DMS53 (cell line): ENCODE measurements at regions not wholly inside any gene's neighbourhood (a gene's known extent, or its start where the extent isn't known, plus 50 kb on each side); places are given as distances from the start of the nearest gene placed in this dataset.

Source experiments
- DNase-seq: peaks from one replicate; lab custom pipeline; 2025; lab: John Stamatoyannopoulos, UW

DNA sequence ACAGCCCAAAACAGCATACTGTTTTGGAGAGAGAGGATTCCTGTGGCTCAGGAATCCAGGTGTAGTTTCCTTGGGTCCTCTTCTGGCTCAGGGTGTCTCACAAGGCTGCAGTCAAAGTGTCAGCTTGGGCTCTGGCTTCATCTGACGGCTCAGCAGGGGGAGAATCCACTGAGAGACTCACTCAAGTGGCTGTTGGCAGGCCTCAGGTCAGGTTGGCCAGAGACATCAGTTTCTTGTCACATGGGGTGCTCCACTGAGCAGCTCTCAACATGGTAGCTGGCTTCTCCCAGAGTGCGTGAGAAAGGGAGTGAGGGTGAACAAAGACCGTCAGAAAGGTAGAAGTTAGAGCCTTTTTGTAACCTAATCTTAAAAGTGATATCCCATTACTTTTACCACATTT lies 168.4 kb downstream of the SOCS6 start:
- DNase-seq: no peak

DNA sequence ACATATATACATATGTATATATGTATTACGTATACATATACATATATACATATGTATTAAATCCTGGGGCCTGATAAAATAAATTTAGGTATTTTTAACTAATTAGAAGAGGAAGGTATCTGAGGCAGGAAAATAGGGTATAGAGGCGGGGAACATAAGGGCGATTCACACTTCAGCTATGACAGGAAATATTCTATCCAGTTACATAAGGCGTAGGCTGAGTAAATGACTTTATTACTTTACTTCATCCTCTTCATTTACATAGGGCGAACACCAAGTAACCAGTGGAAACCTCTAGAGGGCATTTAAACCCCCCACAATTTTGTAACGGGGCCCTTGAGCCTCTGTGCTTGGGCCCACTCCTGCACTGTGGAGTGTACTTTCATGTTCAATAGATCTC lies 167.5 kb downstream of the SOCS6 start:
- DNase-seq: no peak

DNA sequence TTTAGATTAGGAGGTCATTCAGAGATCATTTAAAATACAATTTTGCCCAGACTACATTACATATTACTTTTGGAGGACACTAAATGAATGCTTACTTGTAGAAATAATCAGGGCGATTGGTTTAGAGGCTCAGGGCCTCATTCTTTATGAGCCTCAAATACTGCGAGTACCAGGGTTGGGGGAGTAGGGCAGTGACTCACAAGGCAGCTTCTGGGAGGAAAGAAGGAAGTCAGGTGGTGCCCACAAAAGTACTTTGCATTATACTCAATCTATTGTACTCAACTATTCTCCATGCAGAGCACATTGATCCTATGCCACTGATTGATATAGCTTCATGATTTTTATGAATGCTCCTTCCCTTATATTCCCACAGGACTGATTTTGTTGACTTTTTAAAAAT lies 166.9 kb downstream of the SOCS6 start:
- no peak for DNase-seq

DNA sequence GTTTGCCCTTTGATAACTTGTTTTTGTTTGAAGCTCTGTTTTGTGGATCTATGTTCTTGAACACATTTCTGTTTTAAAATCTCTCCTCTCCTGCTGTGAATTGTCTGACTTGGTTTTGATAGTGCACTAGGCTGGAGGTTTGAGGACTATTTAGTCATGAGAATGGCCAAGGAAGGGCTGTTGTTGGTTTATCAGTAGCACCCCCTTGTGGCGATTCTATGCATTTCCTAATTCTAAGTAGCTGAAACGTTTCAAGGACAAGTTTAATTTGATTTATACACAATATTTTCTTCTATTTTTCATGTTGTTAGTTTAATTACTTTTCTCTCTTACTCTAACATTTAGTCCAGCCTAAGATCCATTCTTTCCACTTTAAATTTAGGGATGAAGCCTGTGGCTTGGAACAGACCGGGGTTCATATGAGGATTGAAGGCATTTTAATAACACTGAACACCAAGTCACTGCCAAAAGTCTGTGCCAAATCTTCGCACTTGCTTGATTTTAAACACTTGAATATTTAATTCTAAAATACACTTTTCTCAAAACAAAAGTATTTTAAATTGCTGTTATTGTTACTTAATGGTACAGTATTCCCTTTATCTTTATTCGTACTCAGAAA lies 166.0 kb downstream of the SOCS6 start:
- peak; percentile 89 for DNase-seq

DNA sequence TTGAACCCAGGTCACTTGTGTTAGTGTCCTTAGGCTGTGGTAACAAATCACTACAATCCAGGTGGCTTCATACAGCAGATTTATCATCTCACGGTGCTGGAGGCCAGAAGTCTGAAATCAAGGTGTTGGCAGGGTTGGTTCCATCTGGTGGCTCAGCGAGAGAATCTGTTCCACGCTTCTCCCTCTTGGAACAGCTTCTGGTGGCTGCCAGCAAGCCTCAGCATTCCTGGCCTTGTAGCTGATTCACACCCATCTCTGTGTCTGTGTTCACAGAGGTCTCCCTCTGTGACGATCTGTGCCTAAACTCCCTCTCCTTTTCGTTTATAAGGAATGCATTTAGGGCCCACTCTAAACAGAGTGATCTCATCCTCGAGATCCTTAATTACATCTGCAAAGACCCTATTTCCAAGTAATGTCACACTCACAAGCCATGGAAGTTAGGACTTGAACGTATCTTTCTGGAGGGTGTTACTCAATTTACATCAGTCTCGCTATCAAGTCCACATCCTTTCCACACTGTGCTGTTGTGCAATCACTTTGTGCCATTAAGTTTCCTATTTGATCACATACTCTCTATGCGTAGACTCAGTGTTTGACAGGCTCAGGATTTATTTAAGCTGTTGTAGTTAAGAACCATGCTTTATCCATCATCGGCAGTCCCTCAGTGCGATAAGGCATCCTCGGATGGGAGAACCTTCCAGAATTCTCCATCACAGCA lies 164.4 kb downstream of the SOCS6 start:
- DNase-seq: no peak

DNA sequence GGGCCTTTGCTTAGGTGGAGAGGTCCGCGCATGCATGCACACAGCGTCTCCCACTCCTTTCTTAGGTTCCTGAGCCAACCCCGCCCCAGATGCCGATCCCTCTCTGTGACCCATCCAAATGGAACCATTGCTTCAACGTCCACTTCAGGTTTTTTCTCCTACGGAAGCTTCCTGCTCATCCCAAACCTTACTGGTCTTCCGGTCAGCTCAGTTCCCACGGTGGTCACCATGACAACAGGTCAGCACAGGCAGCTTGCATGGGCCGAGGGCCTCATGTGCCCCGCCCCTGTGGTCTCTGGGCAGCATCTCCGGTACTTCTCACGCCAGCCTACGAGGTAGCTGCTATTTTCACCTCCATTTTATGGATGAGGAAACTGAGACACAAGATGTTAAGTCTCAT lies 163.7 kb downstream of the SOCS6 start:
- no peak for DNase-seq

DNA sequence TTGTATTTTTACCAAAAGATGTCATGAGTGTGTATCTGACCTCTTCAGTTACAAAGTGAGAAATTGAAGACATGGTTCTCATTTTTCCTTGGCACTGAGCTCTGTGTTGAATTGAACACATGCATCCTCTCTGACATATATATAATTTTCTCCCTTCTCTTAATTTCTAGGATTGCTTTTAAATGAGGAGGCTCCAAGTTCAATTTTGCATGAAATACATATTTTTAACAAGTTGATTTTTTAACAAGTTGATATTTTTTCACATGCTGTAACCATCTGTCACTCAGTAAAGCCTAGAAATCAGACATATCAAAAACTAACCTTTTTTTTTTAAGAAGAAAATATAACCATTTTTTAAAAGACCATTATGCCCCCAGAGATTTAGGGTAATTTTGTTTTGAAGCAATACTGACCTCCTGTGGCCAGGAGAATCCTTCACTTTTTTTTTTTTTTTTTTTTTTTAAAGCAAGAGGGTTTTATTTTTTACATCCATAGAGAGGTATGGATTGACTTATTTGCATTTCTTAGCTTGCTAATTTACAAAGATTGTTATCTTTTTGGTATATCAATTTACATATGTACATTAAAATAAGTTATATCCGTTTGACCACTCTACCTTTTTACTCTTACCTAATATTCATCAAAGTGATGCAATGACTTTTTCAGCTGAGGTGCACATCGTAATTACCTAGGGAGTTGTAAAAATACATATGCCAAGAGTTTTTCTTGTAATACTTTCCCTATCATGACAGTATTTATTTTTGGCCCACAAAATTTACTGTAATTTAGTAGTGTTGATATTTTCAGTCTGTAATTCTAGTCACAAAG lies 161.8 kb downstream of the SOCS6 start:
- peak; percentile 61 for DNase-seq

DNA sequence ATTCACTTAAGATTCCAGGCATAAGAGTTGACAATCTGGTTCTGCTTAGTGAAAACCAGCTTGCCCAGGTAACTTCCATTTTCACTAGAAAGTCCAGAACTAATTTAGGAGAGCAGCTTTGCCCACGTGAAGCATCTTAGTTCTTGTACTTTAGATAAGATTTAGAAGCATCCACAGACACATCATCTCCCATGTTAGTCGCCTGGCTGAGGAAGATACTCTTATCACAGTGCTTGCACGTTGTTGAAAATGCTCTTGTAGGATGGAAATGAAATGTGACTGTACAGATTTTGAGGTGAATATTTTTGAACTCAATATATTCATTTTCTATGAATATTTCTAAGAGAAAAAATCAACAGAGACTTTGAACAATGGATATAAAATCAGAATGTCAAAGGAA lies 159.7 kb downstream of the SOCS6 start:
- DNase-seq: no peak

DNA sequence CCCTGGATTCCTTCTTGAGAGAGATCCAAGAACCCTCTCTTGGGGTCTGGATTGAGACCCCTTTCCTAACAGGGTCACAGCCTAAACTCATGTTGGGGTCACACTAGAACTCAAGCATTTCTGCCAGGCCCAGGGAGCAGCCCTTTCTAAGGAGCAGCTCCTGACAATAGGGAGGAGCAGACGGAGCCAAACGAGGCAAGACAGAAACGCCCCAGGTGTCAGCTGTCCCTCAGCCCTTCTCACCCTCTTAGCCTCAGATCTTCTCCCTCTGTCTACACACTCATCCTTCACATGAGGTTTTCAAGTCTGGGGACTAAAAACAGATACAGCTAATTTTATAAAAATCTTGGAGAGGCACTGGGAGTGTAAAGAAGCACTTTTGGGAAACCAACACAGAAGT lies 157.2 kb downstream of the SOCS6 start:
- no peak for DNase-seq

DNA sequence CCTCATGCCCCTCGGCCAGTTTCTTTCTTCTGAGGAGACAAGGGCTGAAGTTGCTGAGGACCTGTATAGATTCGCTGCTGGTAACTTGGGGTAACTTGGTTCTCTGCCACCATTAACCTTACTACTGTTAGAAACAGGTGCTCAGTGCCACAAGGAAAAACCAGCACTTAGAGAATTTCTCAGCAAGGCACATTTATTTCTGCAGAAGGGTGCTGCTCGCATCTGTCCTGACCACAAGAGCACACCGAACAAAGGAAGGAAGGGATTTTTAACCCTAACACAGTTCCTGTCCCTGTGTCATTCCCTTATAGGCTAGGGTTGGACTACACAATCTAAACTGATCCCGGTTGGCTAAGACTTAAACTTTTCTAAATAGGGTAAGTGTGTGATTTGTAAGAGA lies 154.1 kb downstream of the SOCS6 start:
- peak; percentile 66 for DNase-seq

DNA sequence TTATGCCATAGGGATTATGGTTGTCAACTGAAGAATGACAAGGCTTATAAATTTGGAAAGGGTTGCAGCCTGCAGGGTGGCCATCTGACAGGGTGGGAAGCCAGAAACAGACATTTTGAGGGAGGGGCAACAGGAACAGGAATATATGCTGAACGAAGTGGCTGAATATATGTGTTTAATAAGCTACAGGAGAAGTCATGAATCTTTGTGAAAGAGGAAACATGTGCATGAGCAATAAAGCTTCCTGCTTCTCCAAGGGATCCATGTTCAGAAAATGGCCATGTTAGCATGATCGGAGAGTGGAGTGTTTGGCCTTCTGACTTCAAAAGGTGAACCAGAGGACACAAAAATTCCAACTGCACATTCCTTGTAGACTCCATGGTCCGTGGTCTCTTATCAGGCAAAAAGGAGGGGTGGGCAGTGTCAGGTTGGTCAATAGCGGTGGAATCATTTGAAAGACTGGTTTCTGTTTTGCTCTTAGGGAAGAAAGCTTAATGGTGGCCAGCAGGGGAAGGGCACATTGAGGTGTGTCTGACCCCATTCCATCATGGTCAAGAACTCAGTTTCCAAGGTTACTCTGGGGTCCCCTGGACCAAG lies 144.1 kb downstream of the SOCS6 start:
- no peak for DNase-seq

DNA sequence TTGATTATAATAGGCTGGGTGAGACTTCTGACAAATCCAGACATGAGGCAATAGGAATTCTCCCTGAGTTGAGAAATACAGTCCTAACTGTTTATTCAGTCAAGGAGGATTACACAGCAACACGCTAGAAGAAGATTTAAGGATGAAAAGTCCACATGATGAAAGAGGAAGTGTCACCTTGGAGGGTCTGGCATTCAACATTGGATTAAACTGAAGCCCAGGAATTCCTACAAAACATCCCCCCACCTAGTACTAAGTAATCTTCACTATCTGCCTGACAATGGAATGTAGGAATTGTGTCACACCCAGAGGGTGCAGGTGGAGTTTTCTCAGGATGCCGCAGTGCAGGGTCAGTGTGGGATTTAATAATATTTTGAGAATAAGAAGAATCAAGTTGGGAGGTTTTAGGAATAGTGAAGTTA lies 142.4 kb downstream of the SOCS6 start:
- peak; percentile 27 for DNase-seq

DNA sequence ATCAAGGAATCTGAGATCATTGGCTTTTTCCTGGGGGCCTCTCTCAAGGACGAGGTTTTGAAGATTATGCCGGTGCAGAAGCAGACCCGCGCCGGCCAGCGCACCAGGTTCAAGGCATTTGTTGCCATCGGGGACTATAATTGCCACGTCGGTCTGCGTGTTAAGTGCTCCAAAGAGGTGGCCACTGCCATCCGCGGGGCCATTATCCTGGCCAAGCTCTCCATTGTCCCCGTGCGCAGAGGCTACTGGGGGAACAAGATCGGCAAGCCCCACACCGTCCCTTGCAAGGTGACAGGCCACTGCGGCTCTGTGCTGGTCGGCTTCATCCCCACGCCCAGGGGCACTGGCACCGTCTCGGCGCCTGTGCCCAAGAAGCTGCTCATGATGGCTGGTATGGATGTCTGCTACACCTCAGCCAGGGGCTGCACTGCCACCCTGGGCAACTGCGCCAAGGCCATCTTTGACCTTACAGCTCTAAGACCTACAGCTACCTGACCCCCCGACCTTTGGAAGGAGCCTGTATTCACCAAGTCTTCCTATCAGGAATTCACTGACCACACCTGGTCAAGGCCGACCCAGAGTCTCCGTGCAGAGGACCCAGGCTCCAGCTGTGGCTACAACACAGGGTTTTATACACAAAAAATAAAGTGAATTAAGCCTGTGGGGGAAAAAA lies 141.8 kb downstream of the SOCS6 start:
- DNase-seq: no peak

DNA sequence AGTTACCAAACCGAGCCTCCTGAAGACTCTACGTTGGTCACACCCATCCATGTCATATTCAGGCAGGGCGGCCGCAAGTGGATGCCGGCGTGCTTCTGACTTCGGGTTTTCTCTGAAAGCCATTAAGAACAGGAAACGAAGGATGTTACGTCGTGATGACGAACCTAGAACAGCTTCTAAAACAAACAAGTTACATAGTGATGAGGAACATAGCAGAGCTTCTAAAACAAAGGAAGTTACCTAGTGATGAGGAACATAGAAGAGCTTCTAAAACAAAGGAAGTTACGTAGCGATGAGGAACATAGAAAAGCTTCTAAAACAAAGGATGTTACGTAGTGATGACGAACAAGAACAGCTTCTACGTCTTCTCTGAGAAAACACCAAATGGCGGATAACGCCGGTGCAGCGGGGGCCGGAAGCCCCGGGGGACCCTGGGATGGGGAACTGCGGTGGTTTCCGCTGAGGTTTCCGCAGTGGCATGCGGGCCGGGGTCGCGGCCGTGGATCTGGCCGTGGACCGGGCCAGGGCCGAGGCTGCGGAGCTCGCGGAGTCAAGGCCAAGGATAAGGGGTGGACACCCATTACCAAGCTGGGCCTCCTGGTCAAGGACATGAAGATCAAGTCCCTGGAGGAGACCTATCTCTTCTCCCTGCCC lies 141.1 kb downstream of the SOCS6 start:
- DNase-seq: no peak

DNA sequence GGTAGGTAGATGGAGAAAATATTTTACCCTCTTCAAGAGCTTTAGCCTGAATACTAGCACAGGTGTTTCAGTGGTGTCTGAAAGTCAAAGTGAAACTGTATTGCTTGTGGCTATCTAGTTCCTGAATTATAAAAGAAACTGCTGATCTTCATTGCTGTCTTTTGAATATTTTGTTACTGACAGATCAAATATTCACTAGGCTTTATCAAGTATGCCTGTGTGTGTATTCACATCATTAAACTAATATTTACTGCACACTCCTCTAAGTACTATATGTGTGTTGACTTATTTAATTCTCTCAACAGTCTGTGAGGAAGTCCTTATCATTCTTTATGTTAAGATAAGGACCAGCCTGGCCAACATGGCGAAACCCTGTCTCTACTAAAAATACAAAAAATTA lies 139.6 kb downstream of the SOCS6 start:
- DNase-seq: peak; percentile 89

DNA sequence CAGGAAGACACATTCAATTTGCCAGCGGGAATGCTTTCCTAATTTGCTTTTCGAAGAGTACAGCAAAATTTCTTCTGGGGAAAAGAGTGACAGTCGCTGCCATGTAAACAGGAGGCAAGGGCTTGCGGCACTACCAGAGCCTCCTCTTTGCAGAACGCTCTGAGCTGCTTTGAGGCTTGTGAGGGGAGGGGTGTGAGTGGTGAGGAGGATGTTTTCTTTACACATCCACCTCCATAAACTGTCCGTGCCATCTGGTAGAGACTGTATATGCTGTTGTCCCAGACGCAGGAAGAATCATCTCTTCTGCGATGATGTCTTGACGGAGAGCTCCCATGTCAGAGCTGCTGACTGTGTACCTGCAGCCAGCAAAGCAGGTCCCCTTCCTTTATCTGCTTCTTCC lies 138.0 kb downstream of the SOCS6 start:
- DNase-seq: no peak

DNA sequence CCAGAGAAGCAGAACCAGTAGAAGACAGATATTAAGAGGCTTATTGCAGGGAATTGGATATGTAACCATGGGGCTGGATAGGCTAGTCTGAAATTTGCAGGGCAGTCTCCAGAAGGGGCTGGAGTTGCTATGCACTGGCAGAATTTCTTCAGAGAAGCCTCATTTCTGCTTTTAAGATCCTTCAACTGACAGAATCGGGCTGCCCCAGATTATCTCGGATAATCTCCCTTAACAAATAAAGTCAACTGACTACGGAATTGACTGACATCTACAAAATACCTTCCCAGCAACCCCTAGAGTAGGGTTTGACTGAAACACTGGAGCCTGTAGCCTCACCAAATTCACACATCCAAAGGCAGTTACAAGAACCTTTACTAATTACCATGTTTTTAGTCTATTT lies 136.4 kb downstream of the SOCS6 start:
- no peak for DNase-seq

DNA sequence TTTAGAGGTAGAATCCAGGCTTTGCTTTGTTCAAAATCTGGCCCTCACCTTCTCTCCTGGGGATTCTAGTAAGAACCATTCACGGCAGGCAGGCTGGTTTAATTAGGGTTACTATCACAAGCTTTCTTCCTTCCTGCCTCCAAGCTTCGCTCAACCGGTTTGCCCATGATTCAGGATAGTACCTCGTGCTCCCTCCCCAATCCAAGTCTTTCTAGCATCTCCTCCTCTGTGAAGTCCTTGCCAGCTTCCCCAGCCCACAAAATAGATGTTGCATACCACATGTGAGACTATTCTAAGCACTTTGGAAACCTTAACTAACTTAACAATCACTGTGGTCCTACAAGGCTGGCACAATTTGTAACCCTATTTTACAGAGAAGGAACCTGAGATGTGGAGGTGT lies 135.1 kb downstream of the SOCS6 start:
- peak; percentile 31 for DNase-seq

DNA sequence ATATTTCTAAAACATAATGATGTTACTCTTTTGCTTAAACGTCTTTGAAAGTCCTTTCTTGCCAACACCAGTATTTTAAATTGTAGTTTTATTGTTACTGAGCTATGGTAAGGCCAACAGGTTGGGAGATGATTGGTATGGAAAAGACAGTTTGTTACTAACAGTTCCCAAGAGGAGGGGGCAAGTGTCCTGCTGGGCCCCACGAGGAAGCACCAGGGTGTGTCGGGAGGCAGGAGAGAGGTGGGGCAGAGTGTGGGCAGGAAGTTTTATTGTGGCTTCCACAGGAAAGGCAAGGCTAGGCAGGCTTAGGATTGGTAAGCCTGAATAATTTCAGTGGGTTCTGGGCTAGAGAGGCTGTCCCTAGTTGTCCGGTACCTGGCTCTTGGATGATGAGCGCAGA lies 134.3 kb downstream of the SOCS6 start:
- DNase-seq: no peak

DNA sequence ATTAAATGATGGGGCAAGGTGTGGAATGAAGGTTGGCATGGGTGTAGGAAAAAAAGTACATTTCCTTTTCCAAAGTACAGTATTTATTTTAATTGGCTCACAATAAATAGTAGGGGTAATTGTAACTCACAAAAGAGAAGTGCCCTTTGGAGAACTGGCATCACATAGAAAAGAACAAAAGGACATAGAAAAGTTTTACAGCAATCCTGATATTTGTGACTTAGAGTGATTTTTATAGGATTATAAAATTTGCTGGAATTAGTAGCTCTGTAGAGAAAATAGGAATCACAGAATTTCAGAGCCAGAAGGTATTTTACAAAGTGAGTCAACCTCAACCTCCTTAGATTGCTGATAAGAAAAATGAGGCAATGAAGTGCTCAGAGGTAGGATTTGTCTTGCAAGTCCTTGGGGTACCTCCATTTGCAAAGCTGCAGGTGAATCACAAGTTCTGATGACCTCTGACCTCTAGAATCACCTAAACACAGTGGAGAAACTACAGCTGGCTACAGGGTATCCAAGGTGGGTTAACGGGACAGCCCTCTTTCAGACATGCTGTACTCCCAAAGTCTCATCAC lies 133.6 kb downstream of the SOCS6 start:
- no peak for DNase-seq
